ENCODE measurements at regions not wholly inside any gene's neighbourhood (a gene's known extent, or its start where the extent isn't known, plus 50 kb on each side); places are given as distances from the start of the nearest gene placed in this dataset.
"Not testable (repeated sequence)": the region's sequence is repeated elsewhere in the genome, so short reads cannot be mapped to it uniquely, and the experiment has no call there.

DNA sequence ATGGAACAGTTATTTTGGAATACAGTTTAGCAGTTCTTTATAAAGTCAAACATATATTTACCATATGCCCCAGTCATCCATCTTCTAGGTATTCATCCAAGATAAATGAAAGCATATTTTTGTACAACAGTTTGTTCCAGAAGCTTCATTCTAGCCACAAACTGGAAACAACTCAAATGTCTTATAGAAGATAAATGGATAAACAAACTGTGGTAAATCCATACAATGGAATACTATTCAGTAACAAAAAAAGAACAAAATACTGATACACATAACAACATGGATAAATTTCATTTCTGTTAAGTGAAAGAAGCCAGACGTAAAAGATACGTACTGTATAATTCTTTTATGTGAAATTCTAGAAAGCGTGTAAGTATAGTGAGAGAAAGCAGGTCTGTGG is 167.0 kb upstream of the AHI1 start:
- CTCF ChIA-PET = no interaction called here
- H3K36me3 Mint-ChIP-seq = no peaks in the 10 kb centered on the region
- intact Hi-C loops (cut with micrococcal nuclease) = no loop called here

DNA sequence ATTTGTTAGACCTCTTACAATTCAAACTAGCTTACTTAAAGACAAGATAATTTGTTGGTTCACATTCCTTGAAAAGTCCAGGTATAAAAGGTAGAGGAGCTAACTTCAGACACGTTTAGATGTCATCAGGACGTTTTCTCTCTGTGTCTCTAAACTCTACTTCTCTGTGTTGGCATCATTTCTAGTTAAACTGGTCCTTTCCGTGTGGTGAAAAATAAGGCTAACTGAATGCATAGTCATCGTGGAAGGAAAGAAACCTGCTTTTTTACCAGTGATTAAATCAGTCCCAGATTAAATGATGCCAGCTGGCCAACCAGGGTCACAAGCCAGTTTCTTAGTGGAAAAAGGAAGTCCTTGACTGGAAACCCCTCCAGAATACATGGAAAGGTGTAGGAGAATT is 168.4 kb upstream of the AHI1 start:
- Mint-ChIP-seq H3K9me3 (no peaks in the 10 kb centered on the region), H3K4me3 (no peak overlapping the region)
- POLR2A ChIA-PET = no interaction called here

More for the DNA sequence above, 167.0 kb upstream of the AHI1 start:
- Mint-ChIP-seq H3K27ac (no peak overlapping the region), H3K27me3 (peaks cover 8% of the 10 kb centered on the region), H3K4me3 (no peak overlapping the region), H3K9me3 (no peaks in the 10 kb centered on the region), H3K4me1 (ENCODE audit: low read depth) (no peaks in the 10 kb centered on the region)
- no peak for DNase-seq
- POLR2A ChIA-PET = no interaction called here

DNA sequence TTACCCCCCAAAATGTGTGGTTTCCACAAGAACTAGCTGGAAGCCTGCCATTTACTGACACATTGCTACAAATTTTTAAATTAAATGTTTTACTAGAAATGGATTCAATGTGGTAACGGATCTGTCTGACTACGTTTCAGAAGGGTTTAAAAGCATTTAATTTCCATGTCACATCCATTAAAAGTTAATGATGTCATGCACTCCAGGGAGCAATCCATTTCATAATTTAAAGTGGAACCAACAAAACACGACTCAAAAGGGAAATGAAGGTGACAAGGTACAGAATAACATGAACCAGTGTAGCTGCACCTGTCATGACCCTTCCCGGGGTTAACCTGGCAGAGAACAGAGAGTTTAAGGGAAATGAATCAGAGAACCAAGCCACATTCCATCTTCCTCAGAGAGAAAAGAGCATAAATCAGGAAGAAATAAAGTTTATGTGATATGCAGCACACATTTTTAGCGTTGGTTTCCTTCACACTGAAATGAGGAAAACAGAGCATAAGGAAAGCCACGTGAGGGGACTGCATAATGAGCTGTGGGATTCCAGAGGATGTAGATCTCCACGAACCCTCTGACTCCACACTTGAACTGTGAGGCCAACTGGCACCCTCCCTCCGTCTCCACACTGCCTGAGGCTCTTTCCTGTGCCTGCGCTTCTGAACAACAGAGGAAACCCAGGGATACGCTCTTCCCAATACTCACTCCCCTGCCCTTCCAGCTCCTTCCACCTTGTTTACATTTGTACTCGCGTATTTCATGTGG is 170.3 kb upstream of the AHI1 start:
- H3K27ac Mint-ChIP-seq = no peak overlapping the region

More for the DNA sequence above, 168.4 kb upstream of the AHI1 start:
- no peak for DNase-seq
- Mint-ChIP-seq H3K36me3 (no peaks in the 10 kb centered on the region), H3K27me3 (peaks cover 8% of the 10 kb centered on the region), H3K27ac (no peak overlapping the region), H3K4me1 (ENCODE audit: low read depth) (no peaks in the 10 kb centered on the region)
- intact Hi-C loops (cut with micrococcal nuclease) = no loop called here
- CTCF ChIA-PET = no interaction called here

DNA sequence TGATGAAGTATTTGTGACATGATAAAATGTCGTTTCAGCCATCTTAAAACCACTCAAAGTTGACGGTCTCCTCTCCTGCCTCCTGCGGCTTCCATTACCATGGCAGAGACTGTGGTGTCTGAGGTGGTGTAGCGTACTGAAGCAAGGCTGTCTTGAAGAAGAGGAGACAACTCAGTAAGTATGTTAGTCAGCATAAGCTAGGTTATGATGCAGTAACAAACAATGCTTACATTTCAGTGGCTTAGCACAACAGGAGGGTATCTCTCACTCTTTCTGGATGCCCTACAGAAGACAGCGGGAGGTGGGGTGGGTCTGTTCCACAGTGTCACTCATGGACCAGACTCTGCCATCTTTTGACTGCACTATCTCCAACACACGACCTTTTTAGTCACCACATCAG is 174.7 kb upstream of the AHI1 start:
- no peak overlapping the region for H3K4me3 Mint-ChIP-seq
- H3K9me3 Mint-ChIP-seq = no peaks in the 10 kb centered on the region
- H3K27me3 Mint-ChIP-seq = peaks cover 8% of the 10 kb centered on the region
- H3K27ac Mint-ChIP-seq = no peak overlapping the region
- CTCF ChIA-PET = interaction anchor here (0.8 to 2.6 kb wide), 3 partner anchors 136 to 554 kb away, joined by 3 to 7 read pairs (median 3); no protein-coding TSS in a partner anchor
- DNase-seq = no peak
- no peaks in the 10 kb centered on the region for H3K36me3 Mint-ChIP-seq
- intact Hi-C loops (cut with micrococcal nuclease) = no loop called here
- H3K4me1 Mint-ChIP-seq (ENCODE audit: low read depth) = no peaks in the 10 kb centered on the region
- POLR2A ChIA-PET = no interaction called here

More for the DNA sequence above, 170.3 kb upstream of the AHI1 start:
- Mint-ChIP-seq H3K27me3 (peaks cover 8% of the 10 kb centered on the region), H3K36me3 (no peaks in the 10 kb centered on the region), H3K4me3 (no peak overlapping the region), H3K9me3 (no peaks in the 10 kb centered on the region), H3K4me1 (ENCODE audit: low read depth) (no peaks in the 10 kb centered on the region)
- CTCF ChIA-PET = no interaction called here
- intact Hi-C loops (cut with micrococcal nuclease) = no loop called here
- POLR2A ChIA-PET = no interaction called here
- no peak for DNase-seq

DNA sequence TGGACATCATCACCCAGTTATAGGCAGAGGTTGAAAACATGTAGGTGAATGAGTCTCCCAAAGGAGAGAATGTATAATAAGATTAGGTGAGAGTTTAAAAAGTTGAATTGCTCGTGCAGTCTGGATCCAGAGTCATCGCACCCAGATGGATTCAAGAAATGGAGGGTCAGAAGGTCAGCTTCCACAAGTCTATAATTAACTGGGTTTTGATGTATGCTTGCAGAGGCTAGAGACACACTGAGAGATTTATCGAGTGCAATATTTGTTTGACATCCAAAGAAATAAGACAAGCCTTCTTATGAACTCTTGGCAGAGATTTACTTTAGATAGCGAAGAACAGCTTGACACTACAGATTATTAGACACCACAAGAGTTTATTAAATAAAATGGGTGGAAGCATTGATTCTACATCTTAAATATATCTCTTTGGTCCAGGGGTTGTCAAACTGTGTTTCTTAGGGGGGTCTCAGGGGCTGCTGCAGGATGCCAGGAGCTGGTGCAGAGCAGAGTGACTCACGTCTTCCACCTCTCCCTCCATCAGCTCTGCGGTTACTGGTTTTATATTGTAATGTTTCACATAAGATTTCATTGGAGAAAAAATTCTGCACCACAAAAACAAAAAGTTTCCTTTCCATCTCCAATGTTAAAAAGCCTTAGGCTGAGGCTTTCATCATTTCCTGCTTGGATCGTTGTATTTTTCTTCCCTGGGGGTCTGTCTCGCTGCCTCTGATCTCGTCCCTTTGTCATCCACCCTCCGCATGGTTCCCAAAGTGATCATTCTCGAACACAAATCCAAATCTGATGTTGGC is 176.2 kb upstream of the AHI1 start:
- Mint-ChIP-seq H3K4me1 (ENCODE audit: low read depth) (no peaks in the 10 kb centered on the region), H3K9me3 (no peaks in the 10 kb centered on the region), H3K36me3 (no peaks in the 10 kb centered on the region), H3K27me3 (no peaks in the 10 kb centered on the region), H3K27ac (no peak overlapping the region), H3K4me3 (no peak overlapping the region)
- CTCF ChIA-PET = interaction anchor here (1.1 to 2.6 kb wide), 3 partner anchors 138 to 361 kb away, joined by 3 to 9 read pairs (median 7); no protein-coding TSS in a partner anchor
- intact Hi-C loops (cut with micrococcal nuclease) = no loop called here
- DNase-seq = peak; percentile 11
- POLR2A ChIA-PET = no interaction called here

DNA sequence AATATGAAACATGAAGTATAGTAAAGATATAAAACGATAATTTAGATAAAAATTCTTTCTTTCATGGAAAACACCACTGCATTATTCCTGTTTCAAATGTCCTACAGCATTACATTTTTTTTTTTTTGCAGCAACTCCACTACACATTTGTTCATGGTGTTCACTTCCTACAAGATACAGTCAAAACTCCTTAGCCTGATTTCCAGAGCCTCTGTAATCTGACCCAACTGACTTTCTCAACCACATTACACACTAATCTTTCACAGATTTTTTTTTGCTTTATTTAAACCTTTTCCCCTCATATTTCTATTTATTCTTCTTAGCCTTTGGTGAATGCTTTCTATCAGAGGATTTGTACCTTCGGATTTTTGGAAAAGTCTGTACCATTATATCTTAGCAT is 176.5 kb upstream of the PDE7B start:
- H3K4me3 Mint-ChIP-seq = no peak overlapping the region
- H3K4me1 Mint-ChIP-seq (ENCODE audit: low read depth) = no peaks in the 10 kb centered on the region
- no peaks in the 10 kb centered on the region for H3K36me3 Mint-ChIP-seq
- intact Hi-C loops (cut with micrococcal nuclease) = loop anchor here (5.0 kb wide), 1 partner anchor 138 kb away; no protein-coding TSS in a partner anchor
- CTCF ChIA-PET = interaction anchor here (2.4 to 2.9 kb wide), 3 partner anchors 139 to 551 kb away, joined by 9 to 23 read pairs (median 14); no protein-coding TSS in a partner anchor
- H3K9me3 Mint-ChIP-seq = no peaks in the 10 kb centered on the region
- no peaks in the 10 kb centered on the region for H3K27me3 Mint-ChIP-seq
- POLR2A ChIA-PET = no interaction called here
- H3K27ac Mint-ChIP-seq = no peak overlapping the region
- DNase-seq = no peak

DNA sequence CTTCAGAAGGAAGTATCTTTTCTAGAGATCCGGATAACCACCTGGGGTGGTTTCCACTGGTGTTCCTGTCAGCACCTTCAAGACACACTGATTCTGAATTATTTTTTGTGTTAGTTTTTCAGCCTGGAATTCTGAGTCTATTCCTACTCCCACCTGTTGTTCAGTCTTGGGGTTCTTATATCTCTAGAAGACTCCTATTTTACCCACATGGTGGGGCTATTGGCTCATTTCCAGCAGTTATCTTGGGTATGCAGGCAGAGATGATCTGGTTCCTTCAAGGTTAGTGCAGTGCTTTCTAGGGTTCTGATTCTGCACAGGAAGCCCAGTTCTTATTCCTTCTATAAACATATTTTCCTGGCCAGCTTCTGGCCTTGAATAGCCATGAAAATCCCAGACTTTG is 175.6 kb upstream of the PDE7B start:
- Mint-ChIP-seq H3K36me3 (no peaks in the 10 kb centered on the region), H3K27ac (no peak overlapping the region), H3K4me1 (ENCODE audit: low read depth) (no peaks in the 10 kb centered on the region), H3K27me3 (no peaks in the 10 kb centered on the region), H3K4me3 (no peak overlapping the region), H3K9me3 (no peaks in the 10 kb centered on the region)
- DNase-seq = peak; percentile 13
- CTCF ChIA-PET = interaction anchor here (1.3 to 2.9 kb wide), 3 partner anchors 234 to 551 kb away, joined by 3 to 23 read pairs (median 14); no protein-coding TSS in a partner anchor
- intact Hi-C loops (cut with micrococcal nuclease) = loop anchor here (1.0 to 5.0 kb wide), 3 partner anchors 139 to 551 kb away; no protein-coding TSS in a partner anchor
- POLR2A ChIA-PET = no interaction called here

DNA sequence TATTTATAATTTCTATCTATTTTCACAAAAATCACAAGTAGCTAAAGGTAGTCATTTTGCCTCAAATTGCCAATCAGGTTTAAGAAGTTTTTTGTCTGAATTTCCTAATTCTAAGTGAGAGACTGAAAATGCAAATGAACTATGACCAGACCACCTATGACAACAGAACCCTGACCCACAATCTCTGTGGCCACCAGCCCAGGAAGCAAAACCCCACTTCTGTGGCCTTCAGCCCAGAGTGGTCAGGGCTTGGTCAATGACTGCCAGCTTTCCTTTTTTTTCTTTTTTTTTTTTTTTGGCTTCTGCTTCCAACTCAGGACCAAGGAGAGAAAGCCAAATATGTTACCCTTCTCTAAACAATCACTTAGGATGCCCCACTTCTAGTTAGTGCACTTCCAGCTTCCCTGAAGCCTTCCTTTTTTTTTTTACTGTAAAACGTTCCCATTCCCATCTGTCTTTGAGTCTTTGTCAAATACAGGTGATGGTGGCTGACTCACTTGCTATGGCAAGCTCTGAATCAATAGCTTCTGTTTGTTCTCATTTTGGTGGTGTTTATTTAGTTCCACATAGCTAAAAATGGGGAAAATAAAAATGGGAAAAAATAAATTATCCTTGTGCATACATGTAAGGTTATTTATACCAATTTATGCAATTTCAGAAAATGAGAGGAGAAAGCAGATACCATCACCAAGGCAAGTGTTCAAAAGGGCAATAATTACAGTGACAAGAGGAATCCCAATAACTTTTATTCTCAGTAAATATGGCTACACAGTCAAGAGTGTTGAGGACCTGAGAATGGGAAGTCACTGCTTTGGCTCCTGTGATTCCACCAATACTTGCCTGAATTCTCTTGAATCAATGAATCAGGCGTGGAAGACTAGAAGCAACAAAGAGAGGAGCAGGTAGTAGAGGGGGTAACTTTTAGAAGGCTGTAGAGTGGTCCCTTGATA is 170.3 kb upstream of the PDE7B start:
- Mint-ChIP-seq H3K4me3 (no peak overlapping the region), H3K27me3 (no peaks in the 10 kb centered on the region), H3K9me3 (no peaks in the 10 kb centered on the region), H3K4me1 (ENCODE audit: low read depth) (no peaks in the 10 kb centered on the region), H3K36me3 (no peaks in the 10 kb centered on the region), H3K27ac (no peak overlapping the region)
- ChIA-PET POLR2A (no interaction called here), CTCF (interaction anchor here (0.5 kb wide), 1 partner anchor 636 kb away, joined by 3 read pairs; no protein-coding TSS in a partner anchor)
- intact Hi-C loops (cut with micrococcal nuclease) = no loop called here
- DNase-seq = no peak

DNA sequence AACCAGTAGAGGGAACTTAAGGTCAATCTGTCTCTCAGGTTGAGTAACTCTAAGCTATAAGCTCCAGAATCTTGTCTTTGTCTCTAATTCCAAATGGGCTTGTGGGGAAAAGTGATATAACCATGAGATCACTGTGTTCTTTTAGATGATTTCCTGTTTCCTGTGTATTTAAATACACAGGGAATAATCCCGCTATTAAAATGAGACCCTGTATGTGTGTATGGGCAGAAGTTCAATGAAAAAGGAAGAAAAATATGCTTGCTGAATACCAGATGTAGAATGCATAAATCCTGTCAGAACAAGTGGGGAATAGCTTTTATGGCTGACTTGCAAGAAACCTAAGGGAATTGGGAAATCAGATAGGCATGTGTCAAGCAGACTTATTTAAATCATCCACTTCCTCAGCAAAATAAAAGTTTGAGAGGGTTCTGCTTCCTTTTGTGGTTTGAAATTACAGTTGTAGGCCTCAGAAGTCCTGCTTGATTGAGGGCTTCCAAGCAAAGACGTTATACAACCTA is 164.7 kb upstream of the PDE7B start:
- Mint-ChIP-seq H3K36me3 (no peaks in the 10 kb centered on the region), H3K27me3 (no peaks in the 10 kb centered on the region), H3K27ac (no peak overlapping the region), H3K4me3 (no peak overlapping the region), H3K4me1 (ENCODE audit: low read depth) (peaks cover 3% of the 10 kb centered on the region), H3K9me3 (no peaks in the 10 kb centered on the region)
- ChIA-PET POLR2A (no interaction called here), CTCF (interaction anchor here (1.0 kb wide), 1 partner anchor 223 kb away, joined by 4 read pairs; no protein-coding TSS in a partner anchor)
- no peak for DNase-seq
- intact Hi-C loops (cut with micrococcal nuclease) = no loop called here

DNA sequence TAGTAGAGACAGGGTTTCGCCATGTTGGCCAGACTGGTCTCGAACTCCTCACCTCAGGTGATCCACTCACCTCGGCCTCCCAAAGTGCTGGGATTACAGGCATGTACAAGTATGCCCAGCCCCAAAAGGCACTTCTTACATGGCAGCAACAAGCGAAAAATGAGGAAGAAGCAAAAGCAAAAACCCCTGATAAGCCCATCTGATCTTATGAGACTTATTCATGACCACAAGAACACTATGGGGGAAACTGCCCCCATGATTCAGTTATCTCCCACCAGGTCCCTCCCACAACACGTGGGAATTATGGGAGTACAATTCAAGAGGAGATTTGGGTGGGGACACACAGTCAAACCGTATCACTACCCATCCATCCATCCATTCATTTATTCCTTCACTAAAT is 163.0 kb upstream of the PDE7B start:
- H3K9me3 Mint-ChIP-seq; H3K4me3 Mint-ChIP-seq; H3K27ac Mint-ChIP-seq; POLR2A ChIA-PET; H3K27me3 Mint-ChIP-seq; intact Hi-C loops (cut with micrococcal nuclease); CTCF ChIA-PET; H3K36me3 Mint-ChIP-seq; DNase-seq; H3K4me1 Mint-ChIP-seq (ENCODE audit: low read depth): not testable (repeated sequence)

DNA sequence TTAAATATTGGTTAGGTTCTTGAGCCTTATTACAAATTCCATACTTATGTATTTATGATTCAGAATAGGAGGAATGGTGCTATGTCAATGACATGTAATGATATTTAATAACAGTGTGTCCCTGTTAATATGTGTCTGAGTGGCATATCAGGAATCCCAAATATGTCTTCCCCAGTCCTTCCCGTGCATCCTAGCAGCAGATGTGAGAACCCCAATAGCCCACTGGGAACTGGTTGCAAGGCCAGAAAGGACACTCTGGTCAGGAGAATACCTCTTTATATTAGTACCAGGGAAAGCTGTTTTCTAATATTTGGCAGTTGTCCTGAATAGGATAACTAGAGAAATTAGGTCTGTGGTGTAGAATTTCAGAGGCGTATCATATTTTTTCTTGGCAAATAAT is 159.1 kb upstream of the PDE7B start:
- Mint-ChIP-seq H3K27ac (no peak overlapping the region), H3K4me3 (no peak overlapping the region), H3K36me3 (no peaks in the 10 kb centered on the region), H3K27me3 (peaks cover 9% of the 10 kb centered on the region), H3K4me1 (ENCODE audit: low read depth) (peaks cover 4% of the 10 kb centered on the region), H3K9me3 (no peaks in the 10 kb centered on the region)
- CTCF ChIA-PET = no interaction called here
- DNase-seq = no peak
- POLR2A ChIA-PET = no interaction called here
- intact Hi-C loops (cut with micrococcal nuclease) = no loop called here

Measured in activated CD4-positive, alpha-beta memory T cell treated with anti-CD3 and anti-CD28 coated beads for 36 hours (primary cell).